Transverse colon (tissue), 4 donors: ENCODE measurements at regions not wholly inside any gene's neighbourhood (a gene's known extent, or its start where the extent isn't known, plus 50 kb on each side); places are given as distances from the start of the nearest gene placed in this dataset.

Experiments used
- EP300 ChIP-seq: sonication (generic); formaldehyde crosslinking; IDR thresholded peaks from one replicate; pipeline ENCODE4 v1.6.1; 2017; ENCODE audit warnings: antibody characterized with exemption, low read depth
- POLR2A ChIP-seq: fragments of 450-650 bp; IDR thresholded peaks from one replicate; pipeline ENCODE4 v1.6.1; 2016; ENCODE audit warnings: antibody characterized with exemption, mild to moderate bottlenecking, moderate library complexity
- POLR2AphosphoS5 ChIP-seq, 3 donors: sonication (generic); formaldehyde crosslinking; IDR thresholded peaks; one replicate each; pipeline ENCODE4 v1.6.1; 2016; ENCODE audit warnings: antibody characterized with exemption in 3 of 3
- TF ChIP-seq, protein P1 (sequence below), 5 experiments: fragments of 200-600 bp in 3 of 5; fragments of 450-650 bp in 2 of 5; sonication (generic) in 3 of 5; IDR thresholded peaks; 1 replicate in 2 of 5; 2 replicates in 3 of 5; pipeline ENCODE4 v1.5.1; 2016 to 2017; ENCODE audit warnings: antibody characterized with exemption in 5 of 5, inconsistent platforms in 3 of 5, mild to moderate bottlenecking in 2 of 5, moderate library complexity in 1 of 5

DNA sequence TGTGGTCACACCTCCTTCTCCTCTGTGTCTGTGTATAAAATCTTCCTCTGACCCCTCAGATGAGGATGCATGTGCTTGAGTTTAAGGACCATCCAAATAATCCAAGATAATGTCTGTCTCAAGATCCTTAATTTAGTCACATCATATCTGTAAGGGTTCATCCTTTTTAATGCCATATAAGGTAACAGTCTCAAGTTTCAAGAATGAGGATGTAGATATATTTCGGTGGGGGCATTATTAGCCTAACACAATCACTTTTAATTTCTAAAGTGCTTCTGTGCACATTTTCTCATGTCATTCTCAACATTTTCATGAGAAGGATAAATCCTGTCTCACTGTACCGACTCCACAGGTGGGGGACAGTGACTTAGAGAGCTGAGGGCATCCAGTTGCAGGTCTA, 235.3 kb downstream of the BUB3 start:
- no peak for TF ChIP-seq POLR2AphosphoS5 (IDR thresholded peaks at IDR 0.05)
- TF ChIP-seq, protein P1, sequence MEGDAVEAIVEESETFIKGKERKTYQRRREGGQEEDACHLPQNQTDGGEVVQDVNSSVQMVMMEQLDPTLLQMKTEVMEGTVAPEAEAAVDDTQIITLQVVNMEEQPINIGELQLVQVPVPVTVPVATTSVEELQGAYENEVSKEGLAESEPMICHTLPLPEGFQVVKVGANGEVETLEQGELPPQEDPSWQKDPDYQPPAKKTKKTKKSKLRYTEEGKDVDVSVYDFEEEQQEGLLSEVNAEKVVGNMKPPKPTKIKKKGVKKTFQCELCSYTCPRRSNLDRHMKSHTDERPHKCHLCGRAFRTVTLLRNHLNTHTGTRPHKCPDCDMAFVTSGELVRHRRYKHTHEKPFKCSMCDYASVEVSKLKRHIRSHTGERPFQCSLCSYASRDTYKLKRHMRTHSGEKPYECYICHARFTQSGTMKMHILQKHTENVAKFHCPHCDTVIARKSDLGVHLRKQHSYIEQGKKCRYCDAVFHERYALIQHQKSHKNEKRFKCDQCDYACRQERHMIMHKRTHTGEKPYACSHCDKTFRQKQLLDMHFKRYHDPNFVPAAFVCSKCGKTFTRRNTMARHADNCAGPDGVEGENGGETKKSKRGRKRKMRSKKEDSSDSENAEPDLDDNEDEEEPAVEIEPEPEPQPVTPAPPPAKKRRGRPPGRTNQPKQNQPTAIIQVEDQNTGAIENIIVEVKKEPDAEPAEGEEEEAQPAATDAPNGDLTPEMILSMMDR (IDR thresholded peaks at IDR 0.05), result no peak
- TF ChIP-seq POLR2A, result no peak
- no peak for TF ChIP-seq EP300
